Neural progenitor cell (in vitro differentiated cells): ENCODE measurements at regions not wholly inside any gene's neighbourhood (a gene's known extent, or its start where the extent isn't known, plus 50 kb on each side); places are given as distances from the start of the nearest gene placed in this dataset.

Experiments used
- DNase-seq: peaks from one replicate; pipeline ENCODE4 v3.0.0-alpha.2; 2016; ENCODE audit warnings: low spot score
- H2AFZ ChIP-seq: fragments of 200-600 bp; sonication (generic); replicated peaks from 2 replicates; pipeline ENCODE4 v1.6.1; 2016; ENCODE audit warnings: antibody characterized with exemption
- H3F3A ChIP-seq: fragments of 200-600 bp; sonication (generic); 2 replicates; pipeline ENCODE4 v1.6.1; 2016; ENCODE audit warnings: antibody characterized with exemption, low read depth
- H3K27ac ChIP-seq: fragments of 200-600 bp; sonication (generic); 2 replicates; pipeline ENCODE4 v1.5.1; 2016; ENCODE audit warnings: mild to moderate bottlenecking
- H3K27me3 ChIP-seq: fragments of 200-600 bp; sonication (generic); 2 replicates; pipeline ENCODE4 v1.6.1; 2016; ENCODE audit warnings: mild to moderate bottlenecking, moderate library complexity
- H3K36me3 ChIP-seq: fragments of 200-600 bp; sonication (generic); 2 replicates; pipeline ENCODE4 v1.5.1; 2016
- H3K4me1 ChIP-seq: fragments of 200-600 bp; sonication (generic); 2 replicates; pipeline ENCODE4 v1.6.1; 2016; ENCODE audit warnings: mixed run types
- H3K4me2 ChIP-seq: fragments of 200-600 bp; sonication (generic); 2 replicates; pipeline ENCODE4 v1.6.1; 2016
- H3K4me3 ChIP-seq: fragments of 200-600 bp; sonication (generic); 2 replicates; pipeline ENCODE4 v1.5.1; 2016
- H3K79me2 ChIP-seq: fragments of 200-600 bp; sonication (generic); 2 replicates; pipeline ENCODE4 v1.6.1; 2016; ENCODE audit warnings: low read depth
- H3K9ac ChIP-seq: fragments of 200-600 bp; sonication (generic); 2 replicates; pipeline ENCODE4 v1.6.1; 2016
- H3K9me3 ChIP-seq: fragments of 200-600 bp; sonication (generic); 2 replicates; pipeline ENCODE4 v1.5.1; 2016; ENCODE audit warnings: low read depth
- H4K20me1 ChIP-seq: fragments of 200-600 bp; sonication (generic); 2 replicates; pipeline ENCODE4 v1.6.1; 2016; ENCODE audit warnings: low read depth
- H3K27ac Mint-ChIP-seq: 3 replicates; pipeline ENCODE4 v1.8.0; 2021; ENCODE audit warnings: mixed read lengths
- H3K27me3 Mint-ChIP-seq: 2 replicates; pipeline ENCODE4 v1.8.0; 2022; ENCODE audit warnings: low read depth, mild to moderate bottlenecking, inconsistent platforms, moderate library complexity, mixed read lengths; ENCODE audit not compliant: insufficient read depth
- H3K36me3 Mint-ChIP-seq: 3 replicates; pipeline ENCODE4 v1.8.0; 2021; ENCODE audit warnings: mixed read lengths
- H3K4me1 Mint-ChIP-seq: 3 replicates; pipeline ENCODE4 v1.8.0; 2021; ENCODE audit warnings: mixed read lengths
- H3K4me3 Mint-ChIP-seq: 3 replicates; pipeline ENCODE4 v1.8.0; 2021; ENCODE audit warnings: mild to moderate bottlenecking, moderate library complexity, mixed read lengths
- H3K9me3 Mint-ChIP-seq: 3 replicates; pipeline ENCODE4 v1.8.0; 2020; ENCODE audit warnings: mixed read lengths
- EZH2 ChIP-seq: fragments of 200-600 bp; sonication (generic); IDR thresholded peaks from 2 replicates; pipeline ENCODE4 v1.6.1; 2017; ENCODE audit warnings: antibody characterized with exemption, mild to moderate bottlenecking, moderate library complexity
- EZH2phosphoT487 ChIP-seq: fragments of 200-600 bp; sonication (generic); IDR thresholded peaks from 2 replicates; pipeline ENCODE4 v1.6.1; 2017; ENCODE audit warnings: antibody characterized with exemption
- TF ChIP-seq, protein P1 (sequence below): fragments of 200-600 bp; sonication (generic); IDR thresholded peaks from 2 replicates; pipeline ENCODE4 v1.5.1; 2017; ENCODE audit warnings: antibody characterized with exemption, mild to moderate bottlenecking

DNA sequence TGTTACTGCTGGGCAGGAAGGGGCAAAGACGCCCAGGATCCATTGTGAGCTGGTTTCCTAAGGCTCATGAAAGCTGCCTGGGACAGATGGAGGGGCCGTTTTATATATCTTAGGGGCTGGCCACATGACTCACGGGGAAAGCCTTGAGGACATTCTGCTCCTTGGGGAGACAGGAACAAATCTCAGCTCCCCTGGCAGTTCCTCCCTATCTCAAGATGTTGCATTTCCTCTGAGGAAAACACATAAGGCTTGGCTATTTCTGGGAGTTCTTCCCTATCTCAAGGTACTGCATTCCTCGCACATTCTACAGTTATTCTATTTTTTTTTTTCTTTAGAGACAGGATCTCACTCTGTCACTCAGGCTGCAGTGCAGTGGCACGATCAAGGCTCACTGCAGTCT lies 804.6 kb upstream of the TENM3 start:
- no peak overlapping the region for H3K27ac Mint-ChIP-seq
- Histone ChIP-seq H3K27ac (no peak overlapping the region), H3K4me2 (no peak overlapping the region), H3K4me3 (no peak overlapping the region), H3K36me3 (no peaks in the 10 kb centered on the region), H3K27me3 (no peaks in the 10 kb centered on the region), H3K4me1 (no peaks in the 10 kb centered on the region), H3K9me3 (no peaks in the 10 kb centered on the region), H3F3A (no peaks in the 10 kb centered on the region), H3K9ac (no peak overlapping the region), H3K79me2 (no peaks in the 10 kb centered on the region), H4K20me1 (no peaks in the 10 kb centered on the region), H2AFZ (no peak overlapping the region)
- no peaks in the 10 kb centered on the region for H3K36me3 Mint-ChIP-seq
- no peaks in the 10 kb centered on the region for H3K9me3 Mint-ChIP-seq
- peaks cover 4% of the 10 kb centered on the region for H3K4me1 Mint-ChIP-seq
- no peak for DNase-seq
- H3K27me3 Mint-ChIP-seq: peaks cover 2% of the 10 kb centered on the region
- TF ChIP-seq EZH2phosphoT487: no peak
- TF ChIP-seq, protein P1, sequence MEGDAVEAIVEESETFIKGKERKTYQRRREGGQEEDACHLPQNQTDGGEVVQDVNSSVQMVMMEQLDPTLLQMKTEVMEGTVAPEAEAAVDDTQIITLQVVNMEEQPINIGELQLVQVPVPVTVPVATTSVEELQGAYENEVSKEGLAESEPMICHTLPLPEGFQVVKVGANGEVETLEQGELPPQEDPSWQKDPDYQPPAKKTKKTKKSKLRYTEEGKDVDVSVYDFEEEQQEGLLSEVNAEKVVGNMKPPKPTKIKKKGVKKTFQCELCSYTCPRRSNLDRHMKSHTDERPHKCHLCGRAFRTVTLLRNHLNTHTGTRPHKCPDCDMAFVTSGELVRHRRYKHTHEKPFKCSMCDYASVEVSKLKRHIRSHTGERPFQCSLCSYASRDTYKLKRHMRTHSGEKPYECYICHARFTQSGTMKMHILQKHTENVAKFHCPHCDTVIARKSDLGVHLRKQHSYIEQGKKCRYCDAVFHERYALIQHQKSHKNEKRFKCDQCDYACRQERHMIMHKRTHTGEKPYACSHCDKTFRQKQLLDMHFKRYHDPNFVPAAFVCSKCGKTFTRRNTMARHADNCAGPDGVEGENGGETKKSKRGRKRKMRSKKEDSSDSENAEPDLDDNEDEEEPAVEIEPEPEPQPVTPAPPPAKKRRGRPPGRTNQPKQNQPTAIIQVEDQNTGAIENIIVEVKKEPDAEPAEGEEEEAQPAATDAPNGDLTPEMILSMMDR: no peak
- H3K4me3 Mint-ChIP-seq: no peak overlapping the region

DNA sequence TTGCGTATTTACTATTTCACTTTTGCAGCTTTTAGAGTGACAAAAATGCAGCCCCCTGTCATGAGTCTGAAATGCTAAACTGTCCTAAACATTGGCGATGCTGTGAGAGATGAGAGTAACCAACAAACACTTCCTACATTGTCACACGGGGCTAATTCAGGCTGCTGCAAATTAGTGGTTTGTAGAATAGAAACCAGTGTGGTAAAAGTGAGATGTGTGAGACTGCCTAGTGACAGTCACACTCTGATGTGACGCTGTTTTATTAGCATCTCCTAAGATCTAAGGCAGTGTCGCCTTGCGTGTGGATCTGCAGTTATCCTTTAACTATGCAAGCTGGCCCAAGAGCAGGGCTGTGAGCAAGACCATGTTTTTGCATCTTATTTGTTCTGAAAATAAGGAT lies 800.2 kb upstream of the TENM3 start:
- DNase-seq: no peak
- H3K27ac ChIP-seq: no peak overlapping the region
- H2AFZ ChIP-seq: peak overlapping the region; percentile 61
- no peaks in the 10 kb centered on the region for H4K20me1 ChIP-seq
- no peaks in the 10 kb centered on the region for H3F3A ChIP-seq
- no peak overlapping the region for H3K4me3 ChIP-seq
- H3K4me1 Mint-ChIP-seq: peaks cover 3% of the 10 kb centered on the region
- H3K27me3 ChIP-seq: no peaks in the 10 kb centered on the region
- no peaks in the 10 kb centered on the region for H3K36me3 ChIP-seq
- no peak overlapping the region for H3K9ac ChIP-seq
- H3K4me2 ChIP-seq: no peak overlapping the region
- H3K9me3 Mint-ChIP-seq: no peaks in the 10 kb centered on the region
- no peaks in the 10 kb centered on the region for H3K36me3 Mint-ChIP-seq
- H3K79me2 ChIP-seq: no peaks in the 10 kb centered on the region
- no peaks in the 10 kb centered on the region for H3K4me1 ChIP-seq
- H3K27ac Mint-ChIP-seq: no peak overlapping the region
- no peak overlapping the region for H3K4me3 Mint-ChIP-seq
- TF ChIP-seq EZH2: no peak
- no peak for TF ChIP-seq EZH2phosphoT487
- TF ChIP-seq, protein P1: no peak
- H3K27me3 Mint-ChIP-seq: peaks cover 2% of the 10 kb centered on the region
- H3K9me3 ChIP-seq: no peaks in the 10 kb centered on the region

DNA sequence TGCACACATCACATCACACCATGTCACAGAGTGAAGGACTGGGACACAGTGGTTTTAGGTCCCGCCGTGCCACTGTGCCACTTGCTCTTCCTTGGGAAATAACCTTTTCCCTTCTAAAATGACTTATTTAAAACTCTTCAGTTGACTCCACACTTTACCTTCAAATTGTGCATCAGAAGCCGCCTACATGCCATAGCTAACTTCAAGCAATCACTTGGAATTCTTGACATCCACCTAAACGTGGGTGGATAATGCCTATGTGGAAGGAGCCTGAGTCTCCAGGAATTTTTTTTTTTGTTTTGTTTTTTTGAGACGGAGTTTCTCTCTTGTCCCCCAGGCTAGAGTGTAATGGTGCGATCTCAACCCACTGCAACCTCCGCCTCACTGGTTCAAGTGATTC lies 777.4 kb upstream of the TENM3 start:
- H3K4me2 ChIP-seq: no peak overlapping the region
- H3K4me1 ChIP-seq: no peaks in the 10 kb centered on the region
- H4K20me1 ChIP-seq: no peaks in the 10 kb centered on the region
- no peaks in the 10 kb centered on the region for H3F3A ChIP-seq
- no peak overlapping the region for H2AFZ ChIP-seq
- Mint-ChIP-seq H3K36me3 (no peaks in the 10 kb centered on the region), H3K4me1 (no peaks in the 10 kb centered on the region), H3K27ac (no peak overlapping the region), H3K27me3 (peaks cover 2% of the 10 kb centered on the region), H3K4me3 (no peak overlapping the region), H3K9me3 (no peaks in the 10 kb centered on the region)
- H3K36me3 ChIP-seq: no peaks in the 10 kb centered on the region
- TF ChIP-seq, protein P1: no peak
- TF ChIP-seq EZH2 (no peak), EZH2phosphoT487 (no peak)
- no peaks in the 10 kb centered on the region for H3K9me3 ChIP-seq
- no peaks in the 10 kb centered on the region for H3K79me2 ChIP-seq
- no peak for DNase-seq
- no peak overlapping the region for H3K9ac ChIP-seq
- H3K27ac ChIP-seq: no peak overlapping the region
- H3K4me3 ChIP-seq: no peak overlapping the region
- no peaks in the 10 kb centered on the region for H3K27me3 ChIP-seq

DNA sequence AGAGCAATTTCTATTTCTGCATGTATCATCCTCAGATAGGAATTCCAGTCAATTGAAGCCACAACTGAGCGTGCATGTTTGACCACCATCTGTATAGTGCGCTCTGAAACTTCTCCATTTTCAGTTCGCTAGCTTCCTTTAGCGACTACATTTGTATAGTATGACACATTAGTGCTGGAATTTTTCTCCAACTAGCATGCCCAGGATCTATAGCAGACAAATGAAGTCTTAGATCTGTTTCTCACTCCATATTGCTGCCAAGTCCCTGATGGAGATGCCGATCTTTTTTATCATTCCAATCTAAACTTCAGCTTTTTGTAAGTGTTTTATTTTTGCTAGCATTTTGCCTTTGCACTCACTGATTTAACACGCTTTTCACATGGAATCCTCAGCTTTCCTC lies 774.8 kb upstream of the TENM3 start:
- Histone ChIP-seq H3K9me3 (no peaks in the 10 kb centered on the region), H3K27ac (no peak overlapping the region), H3F3A (no peaks in the 10 kb centered on the region), H3K9ac (no peak overlapping the region), H3K27me3 (no peaks in the 10 kb centered on the region), H3K79me2 (no peaks in the 10 kb centered on the region), H3K4me1 (peaks cover 3% of the 10 kb centered on the region), H3K36me3 (no peaks in the 10 kb centered on the region), H4K20me1 (no peaks in the 10 kb centered on the region), H2AFZ (no peak overlapping the region), H3K4me3 (no peak overlapping the region), H3K4me2 (no peak overlapping the region)
- Mint-ChIP-seq H3K9me3 (no peaks in the 10 kb centered on the region), H3K4me1 (no peaks in the 10 kb centered on the region), H3K36me3 (no peaks in the 10 kb centered on the region), H3K4me3 (no peak overlapping the region), H3K27me3 (peaks cover 2% of the 10 kb centered on the region), H3K27ac (no peak overlapping the region)
- TF ChIP-seq EZH2phosphoT487: no peak
- TF ChIP-seq, protein P1: no peak
- TF ChIP-seq EZH2: no peak
- no peak for DNase-seq
